GM21528 (cell line): ENCODE measurements at regions not wholly inside any gene's neighbourhood (a gene's known extent, or its start where the extent isn't known, plus 50 kb on each side); places are given as distances from the start of the nearest gene placed in this dataset.

Experiments
- ATAC-seq: cut with Tn5 transposase; IDR thresholded peaks from one replicate; pipeline ENCODE4 v1.9.1; 2021; ENCODE audit warnings: mild to moderate bottlenecking, moderate library complexity; ENCODE audit not compliant: unreplicated experiment, low FRiP score

GRCh38 chr6:23329086-23329485 is 759.7 kb downstream of the HDGFL1 start:
- ATAC-seq = no peak

GRCh38 chr6:23330632-23331031 is 761.3 kb downstream of the HDGFL1 start:
- ATAC-seq = no peak

- no peak for ATAC-seq
Observed at GRCh38 chr6:23334360-23334759, 765.0 kb downstream of the HDGFL1 start.

- ATAC-seq = no peak
Observed at GRCh38 chr6:23335894-23336293, 766.5 kb downstream of the HDGFL1 start.

GRCh38 chr6:23339268-23339667 is 769.9 kb downstream of the HDGFL1 start:
- no peak for ATAC-seq

- no peak for ATAC-seq
Observed at GRCh38 chr6:23340271-23340670, 770.9 kb downstream of the HDGFL1 start.

- no peak for ATAC-seq
Observed at GRCh38 chr6:23343610-23344306, 774.4 kb downstream of the HDGFL1 start.

- no peak for ATAC-seq
Observed at GRCh38 chr6:23348185-23348584, 777.8 kb upstream of the NRSN1 start.

- no peak for ATAC-seq
Observed at GRCh38 chr6:23349521-23350147, 776.4 kb upstream of the NRSN1 start.

GRCh38 chr6:23350752-23351453 is 775.1 kb upstream of the NRSN1 start:
- no peak for ATAC-seq

- ATAC-seq = no peak
Observed at GRCh38 chr6:23354004-23354403, 772.0 kb upstream of the NRSN1 start.

GRCh38 chr6:23357185-23357766 is 768.7 kb upstream of the NRSN1 start:
- ATAC-seq = no peak

GRCh38 chr6:23365732-23366131 is 760.3 kb upstream of the NRSN1 start:
- no peak for ATAC-seq

GRCh38 chr6:23367311-23367710 is 758.7 kb upstream of the NRSN1 start:
- ATAC-seq = no peak

- no peak for ATAC-seq
Observed at GRCh38 chr6:23368557-23368956, 757.5 kb upstream of the NRSN1 start.

- ATAC-seq = no peak
Observed at GRCh38 chr6:23370051-23370450, 756.0 kb upstream of the NRSN1 start.

- ATAC-seq = no peak
Observed at GRCh38 chr6:23371132-23371915, 754.7 kb upstream of the NRSN1 start.

- no peak for ATAC-seq
Observed at GRCh38 chr6:23377830-23378229, 748.2 kb upstream of the NRSN1 start.

GRCh38 chr6:23380465-23380864 is 745.5 kb upstream of the NRSN1 start:
- no peak for ATAC-seq

- no peak for ATAC-seq
Observed at GRCh38 chr6:23388086-23388783, 737.8 kb upstream of the NRSN1 start.
